PC-9 (cell line): ENCODE measurements at regions not wholly inside any gene's neighbourhood (a gene's known extent, or its start where the extent isn't known, plus 50 kb on each side); places are given as distances from the start of the nearest gene placed in this dataset.

ENCODE experiments used
- BruUV-seq: library from RNA; stranded (reverse); fragments of 400-500 nt; replicated peaks from 2 replicates; lab custom pipeline; 2021; lab: Mats Ljungman, UMichigan
- CTCF ChIA-PET: fragments of 300-600 bp; sonication (Branson Sonifier 250); formaldehyde crosslinking; loops from one replicate; lab custom pipeline; 2022; ENCODE audit warnings: antibody characterized with exemption; lab: Charles Lee
- POLR2A ChIA-PET: fragments of 300-600 bp; sonication (Branson Sonifier 250); formaldehyde crosslinking; loops from one replicate; lab custom pipeline; 2022; ENCODE audit warnings: antibody characterized with exemption; ENCODE audit not compliant: unreplicated experiment; lab: Charles Lee
- DNase-seq, 2 experiments: peaks; one replicate each; pipeline versions ENCODE4 v3.0.0 to v3.0.0-alpha.2; 2015 to 2022; ENCODE audit warnings: mixed read lengths in 1 of 2
- H2AFZ ChIP-seq: fragments of 200-600 bp; sonication (generic); 2 replicates; pipeline ENCODE4 v1.8.1; 2017; ENCODE audit warnings: antibody characterized with exemption
- H3F3A ChIP-seq: fragments of 200-600 bp; sonication (generic); 2 replicates; pipeline ENCODE4 v1.8.1; 2017; ENCODE audit warnings: antibody characterized with exemption, mild to moderate bottlenecking, low read depth; ENCODE audit not compliant: insufficient read depth
- H3K27ac ChIP-seq: fragments of 200-600 bp; sonication (generic); 2 replicates; pipeline ENCODE4 v1.6.1; 2016; ENCODE audit warnings: mixed run types
- H3K27me3 ChIP-seq: fragments of 200-600 bp; sonication (generic); 2 replicates; pipeline ENCODE4 v1.6.1; 2016; ENCODE audit warnings: low read depth, mixed run types; ENCODE audit not compliant: insufficient read depth
- H3K36me3 ChIP-seq: fragments of 200-600 bp; sonication (generic); 2 replicates; pipeline ENCODE4 v1.6.1; 2016; ENCODE audit warnings: low read depth, mixed run types
- H3K4me1 ChIP-seq: fragments of 200-600 bp; sonication (generic); replicated peaks from 2 replicates; pipeline ENCODE4 v1.6.1; 2016; ENCODE audit warnings: mixed run types; ENCODE audit not compliant: insufficient read depth
- H3K4me2 ChIP-seq: fragments of 200-600 bp; sonication (generic); 2 replicates; pipeline ENCODE4 v1.6.1; 2017; ENCODE audit warnings: mixed run types
- H3K4me3 ChIP-seq: fragments of 200-600 bp; sonication (generic); 2 replicates; pipeline ENCODE4 v1.6.1; 2016; ENCODE audit warnings: mixed run types
- H3K79me2 ChIP-seq: fragments of 200-600 bp; sonication (generic); 2 replicates; pipeline ENCODE4 v1.6.1; 2017; ENCODE audit warnings: low read depth, mixed run types
- H3K9me2 ChIP-seq: fragments of 200-600 bp; sonication (generic); 2 replicates; pipeline ENCODE4 v1.8.1; 2017; ENCODE audit warnings: mild to moderate bottlenecking; ENCODE audit not compliant: insufficient read depth
- H3K9me3 ChIP-seq: fragments of 200-600 bp; sonication (generic); 2 replicates; pipeline ENCODE4 v1.8.1; 2016; ENCODE audit warnings: low read depth; ENCODE audit not compliant: insufficient read depth
- H4K20me1 ChIP-seq: fragments of 200-600 bp; sonication (generic); 2 replicates; pipeline ENCODE4 v1.8.1; 2017; ENCODE audit not compliant: insufficient read depth
- CTCF ChIP-seq: fragments of 200-600 bp; sonication (generic); conservative IDR thresholded peaks from 2 replicates; pipeline ENCODE4 v1.6.1; 2017; ENCODE audit warnings: mixed run types, antibody characterized with exemption, mild to moderate bottlenecking, moderate library complexity
- EZH2 ChIP-seq: fragments of 200-600 bp; sonication (generic); IDR thresholded peaks from 2 replicates; pipeline ENCODE4 v1.8.0; 2017; ENCODE audit warnings: antibody characterized with exemption, low read depth
- intact Hi-C: fragments of 100-400 bp; cut with micrococcal nuclease; formaldehyde crosslinking; loops from one replicate; pipeline ENCODE4 v1.10.0; 2022; ENCODE audit not compliant: unreplicated experiment

DNA sequence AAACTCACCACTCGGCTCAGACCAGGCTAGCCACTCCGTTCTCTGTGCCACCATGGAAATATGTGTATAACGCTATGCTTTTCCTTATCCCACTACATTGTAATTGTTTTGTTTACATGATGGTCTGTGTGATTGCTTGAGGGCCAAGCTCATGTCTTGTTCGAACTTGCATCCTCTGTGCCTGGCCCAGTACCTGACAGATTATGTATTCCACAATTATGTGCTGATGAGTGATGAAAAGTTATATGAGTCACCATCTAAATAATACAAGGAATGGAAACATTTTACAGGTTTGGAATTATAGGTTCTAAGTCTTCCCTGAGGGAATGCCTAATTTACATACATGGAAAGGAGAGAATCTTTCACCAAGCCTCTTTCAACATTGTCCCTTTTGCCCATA, 137.4 kb downstream of the C7orf25 start:
- Histone ChIP-seq H3K9me2 (no peaks in the 10 kb centered on the region), H3K79me2 (no peaks in the 10 kb centered on the region), H3K4me3 (no peak overlapping the region), H3K27me3 (peaks cover 34% of the 10 kb centered on the region; the same call in 1 of the 2 replicates), H3F3A (no peaks in the 10 kb centered on the region), H3K4me2 (no peak overlapping the region), H4K20me1 (no peaks in the 10 kb centered on the region), H3K27ac (no peak overlapping the region), H3K9me3 (peaks cover 5% of the 10 kb centered on the region; the same call in 1 of the 2 replicates), H2AFZ (no peak overlapping the region), H3K36me3 (no peaks in the 10 kb centered on the region), H3K4me1 (no peaks in the 10 kb centered on the region)
- DNase-seq: no peak
- TF ChIP-seq EZH2 (no peak), CTCF (no peak)
- intact Hi-C loops: no loop called here
- ChIA-PET POLR2A (interaction anchor here (0.7 kb wide), 1 partner anchor 930 kb away, joined by 4 read pairs; no protein-coding TSS in a partner anchor), CTCF (no interaction called here)
- no TSS peak for BruUV-seq

- Histone ChIP-seq H3K4me3 (no peak overlapping the region), H3K9me2 (no peaks in the 10 kb centered on the region), H3F3A (no peaks in the 10 kb centered on the region), H3K9me3 (no peaks in the 10 kb centered on the region), H3K4me1 (no peaks in the 10 kb centered on the region), H3K4me2 (no peak overlapping the region), H3K79me2 (no peaks in the 10 kb centered on the region), H3K27ac (no peak overlapping the region), H3K36me3 (no peaks in the 10 kb centered on the region), H4K20me1 (no peaks in the 10 kb centered on the region), H2AFZ (no peak overlapping the region), H3K27me3 (peaks cover 56% of the 10 kb centered on the region; the same call in 1 of the 2 replicates)
- CTCF ChIA-PET: no interaction called here
- no peak for DNase-seq
- TF ChIP-seq EZH2: no peak
- TF ChIP-seq CTCF: no peak
- intact Hi-C loops: no loop called here
- BruUV-seq: no TSS peak
- POLR2A ChIA-PET: no interaction called here
Observed at GRCh38 chr7:42770114-42770513, 141.8 kb downstream of the C7orf25 start.

GRCh38 chr7:42768045-42768444, 143.8 kb downstream of the C7orf25 start:
- DNase-seq: no peak
- Histone ChIP-seq H3K9me2 (no peaks in the 10 kb centered on the region), H4K20me1 (no peaks in the 10 kb centered on the region), H2AFZ (no peak overlapping the region), H3K27me3 (peaks cover 68% of the 10 kb centered on the region; the same call in 1 of the 2 replicates), H3K4me1 (no peaks in the 10 kb centered on the region), H3K27ac (no peak overlapping the region), H3K79me2 (no peaks in the 10 kb centered on the region), H3F3A (no peaks in the 10 kb centered on the region), H3K4me3 (no peak overlapping the region), H3K36me3 (no peaks in the 10 kb centered on the region), H3K4me2 (no peak overlapping the region), H3K9me3 (no peaks in the 10 kb centered on the region)
- ChIA-PET CTCF (no interaction called here), POLR2A (no interaction called here)
- TF ChIP-seq CTCF (no peak), EZH2 (no peak)
- intact Hi-C loops: no loop called here
- BruUV-seq: no TSS peak
